HCT116 (cell line): ENCODE measurements at regions not wholly inside any gene's neighbourhood (a gene's known extent, or its start where the extent isn't known, plus 50 kb on each side); places are given as distances from the start of the nearest gene placed in this dataset.

Source experiments
- ATAC-seq: fragments of 200-7000 bp; cut with Tn5 transposase; 2 replicates; pipeline ENCODE4 v1.9.1; 2020; ENCODE audit warnings: mild to moderate bottlenecking, moderate library complexity
- BruUV-seq: library from RNA; stranded (reverse); fragments of 400-500 nt; replicated peaks from 2 replicates; lab custom pipeline; 2021; lab: Mats Ljungman, UMichigan
- CTCF ChIA-PET: fragments of 300-600 bp; sonication (Branson Sonifier 250); formaldehyde crosslinking; loops from one replicate; lab custom pipeline; 2021; ENCODE audit warnings: antibody characterized with exemption; lab: Charles Lee
- POLR2A ChIA-PET: fragments of 300-600, 350-600 bp; sonication (Branson Sonifier 250); formaldehyde crosslinking; loops from one replicate; lab custom pipeline; 2021; ENCODE audit warnings: antibody characterized with exemption; lab: Charles Lee
- RAD21 ChIA-PET, 2 experiments: fragments of 300-600 bp; sonication (Branson Sonifier 250); formaldehyde crosslinking; loops; one replicate each; lab custom pipeline; 2023; ENCODE audit warnings: low total read pairs in 2 of 2; ENCODE audit not compliant: uncharacterized antibody in 2 of 2, unreplicated experiment in 2 of 2, low non-redundant PET in 1 of 2; lab: Charles Lee
- DNase-seq: peaks from one replicate; pipeline ENCODE4 v3.0.0-alpha.2; 2010; ENCODE audit warnings: low read depth, low spot score
- H2AFZ ChIP-seq: fragments of 200-600 bp; shearing (Covaris generic), sonication (generic); 2 replicates; pipeline ENCODE4 v1.6.1; 2017; ENCODE audit warnings: low read depth, mixed run types, mixed read lengths, antibody characterized with exemption, low read length; ENCODE audit not compliant: poor library complexity, severe bottlenecking
- H3K27ac ChIP-seq: 2 replicates; pipeline ENCODE4 v1.5.1; 2012; ENCODE audit warnings: low read depth, low read length
- H3K27me3 ChIP-seq: fragments of 200-600 bp; sonication (generic); 2 replicates; pipeline ENCODE4 v1.6.1; 2016; ENCODE audit warnings: mixed run types, low read length, mixed read lengths; ENCODE audit not compliant: insufficient read depth
- H3K36me3 ChIP-seq, 2 experiments: fragments of 200-500 bp in 1 of 2; fragments of 200-600 bp in 1 of 2; sonication (Bioruptor generic) in 1 of 2; sonication (generic) in 1 of 2; 2 replicates each; pipeline versions ENCODE4 v1.5.1 to v1.6.1; 2014 to 2016; ENCODE audit warnings: low read length in 2 of 2, inconsistent platforms in 1 of 2, mixed read lengths in 1 of 2, mixed run types in 1 of 2; ENCODE audit not compliant: insufficient read depth in 2 of 2, control insufficient read depth in 1 of 2
- H3K4me1 ChIP-seq, 2 experiments: fragments of 200-600 bp in 1 of 2; sonication (generic) in 1 of 2; 2 replicates each; pipeline versions ENCODE4 v1.5.1 to v1.6.1; 2012 to 2017; ENCODE audit warnings: low read length in 2 of 2, inconsistent platforms in 1 of 2, mild to moderate bottlenecking in 1 of 2, mixed read lengths in 1 of 2, mixed run types in 1 of 2, moderate library complexity in 1 of 2; ENCODE audit not compliant: insufficient read depth in 2 of 2, control insufficient read depth in 1 of 2
- H3K4me2 ChIP-seq: fragments of 200-600 bp; sonication (generic); 2 replicates; pipeline ENCODE4 v1.6.1; 2017; ENCODE audit warnings: mixed run types, low read length, mixed read lengths
- H3K4me3 ChIP-seq, 2 experiments: fragments of 200-600 bp in 1 of 2; sonication (generic) in 1 of 2; replicated peaks in 1 of 2; 2 replicates each; pipeline ENCODE4 v1.5.1; 2011 to 2016; ENCODE audit warnings: low read length in 2 of 2, control low read depth in 1 of 2, low read depth in 1 of 2, mild to moderate bottlenecking in 1 of 2, mixed read lengths in 1 of 2, mixed run types in 1 of 2
- H3K79me2 ChIP-seq: fragments of 200-600 bp; sonication (generic); 2 replicates; pipeline ENCODE4 v1.6.1; 2017; ENCODE audit warnings: mild to moderate bottlenecking, mixed run types, low read length, moderate library complexity, mixed read lengths; ENCODE audit not compliant: insufficient read depth
- H3K9ac ChIP-seq: fragments of 200-600 bp; sonication (generic); 2 replicates; pipeline ENCODE4 v1.6.1; 2016; ENCODE audit warnings: low read length, mixed read lengths
- H3K9me2 ChIP-seq: fragments of 200-600 bp; sonication (generic), shearing (Covaris generic); 2 replicates; pipeline ENCODE4 v1.6.1; 2017; ENCODE audit warnings: mixed run types, mild to moderate bottlenecking, moderate library complexity; ENCODE audit not compliant: insufficient read depth
- H3K9me3 ChIP-seq, 2 experiments: fragments of 200-500 bp in 1 of 2; fragments of 200-600 bp in 1 of 2; sonication (Bioruptor generic) in 1 of 2; sonication (generic) in 1 of 2; 2 replicates each; pipeline ENCODE4 v1.6.1; 2014 to 2017; ENCODE audit warnings: low read length in 2 of 2, mixed read lengths in 2 of 2, inconsistent platforms in 1 of 2, low read depth in 1 of 2, mild to moderate bottlenecking in 1 of 2, mixed run types in 1 of 2, moderate library complexity in 1 of 2; ENCODE audit not compliant: control insufficient read depth in 1 of 2, insufficient read depth in 1 of 2
- H4K20me1 ChIP-seq: fragments of 200-600 bp; sonication (generic), shearing (Covaris generic); 2 replicates; pipeline ENCODE4 v1.6.1; 2017; ENCODE audit warnings: mixed run types, mild to moderate bottlenecking, moderate library complexity; ENCODE audit not compliant: insufficient read depth
- CEBPB ChIP-seq: IDR thresholded peaks from 2 replicates; pipeline ENCODE4 v1.6.1; 2012; ENCODE audit warnings: low read depth
- EZH2phosphoT487 ChIP-seq: fragments of 200-600 bp; IDR thresholded peaks from 2 replicates; pipeline ENCODE4 v1.6.1; 2018; ENCODE audit warnings: antibody characterized with exemption, borderline replicate concordance
- FOSL1 ChIP-seq: IDR thresholded peaks from 2 replicates; pipeline ENCODE4 v1.6.1; 2012; ENCODE audit warnings: low read depth
- JUND ChIP-seq: IDR thresholded peaks from 2 replicates; pipeline ENCODE4 v1.6.1; 2012
- POLR2A ChIP-seq: IDR thresholded peaks from 2 replicates; pipeline ENCODE4 v1.7.0; 2011; ENCODE audit warnings: borderline replicate concordance; ENCODE audit not compliant: insufficient read depth, insufficient read length; ENCODE audit errors: extremely low read depth
- POLR2AphosphoS5 ChIP-seq: IDR thresholded peaks from 2 replicates; pipeline ENCODE4 v1.6.1; 2011; ENCODE audit warnings: mild to moderate bottlenecking, low read depth, low read length, moderate library complexity
- RAD21 ChIP-seq: IDR thresholded peaks from 2 replicates; pipeline ENCODE4 v1.6.1; 2012; ENCODE audit warnings: low read depth, mild to moderate bottlenecking
- SRF ChIP-seq: IDR thresholded peaks from 2 replicates; pipeline ENCODE4 v1.6.1; 2012; ENCODE audit warnings: low read depth
- TCF7L2 ChIP-seq: IDR thresholded peaks from 2 replicates; pipeline ENCODE4 v1.7.0; 2011; ENCODE audit warnings: borderline replicate concordance, inconsistent platforms; ENCODE audit not compliant: insufficient read depth, insufficient read length; ENCODE audit errors: extremely low read depth
- ZNF274 ChIP-seq: fragments of 200-500 bp; sonication (Bioruptor generic); IDR thresholded peaks from 2 replicates; pipeline ENCODE4 v1.6.1; 2014; ENCODE audit warnings: mild to moderate bottlenecking, low read depth, low read length, inconsistent platforms
- intact Hi-C: fragments of 100-400 bp; cut with micrococcal nuclease; formaldehyde crosslinking; loops from 2 replicates; pipeline ENCODE4 v1.10.0; 2022
- TF ChIP-seq, protein P1 (sequence below): IDR thresholded peaks from 2 replicates; pipeline ENCODE4 v1.6.1; 2012; ENCODE audit warnings: low read depth
- TF ChIP-seq, protein P2 (sequence below): IDR thresholded peaks from 2 replicates; pipeline ENCODE4 v1.6.1; 2012

DNA sequence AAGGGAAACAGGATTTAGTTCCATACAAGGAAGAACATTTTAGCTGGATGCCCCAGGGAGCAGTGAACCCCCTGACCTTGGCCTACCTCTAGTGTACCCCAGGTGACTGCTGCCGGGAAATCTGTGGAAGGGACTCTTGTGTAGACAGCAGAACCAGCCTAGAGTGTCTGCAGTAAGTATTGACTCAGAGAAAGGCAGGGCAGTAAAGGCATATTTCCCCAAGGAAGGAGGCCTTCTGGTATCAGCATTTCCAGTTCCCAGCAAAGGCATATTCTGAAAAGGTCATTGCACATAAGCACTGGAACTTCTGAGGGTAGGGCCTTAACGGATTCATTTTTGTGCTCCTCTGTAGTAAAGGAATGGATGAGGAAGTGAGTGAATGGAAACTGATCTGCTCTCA is 246.2 kb downstream of the FAM43A start:
- Histone ChIP-seq H3K4me2 (no peak overlapping the region), H4K20me1 (no peaks in the 10 kb centered on the region), H2AFZ (no peak overlapping the region), H3K9me3 (no peaks in the 10 kb centered on the region; a peak in 1 of 4 replicates), H3K9ac (no peak overlapping the region), H3K27ac (no peak overlapping the region), H3K79me2 (no peaks in the 10 kb centered on the region), H3K36me3 (no peaks in the 10 kb centered on the region), H3K4me1 (no peaks in the 10 kb centered on the region), H3K9me2 (no peaks in the 10 kb centered on the region), H3K27me3 (no peaks in the 10 kb centered on the region), H3K4me3 (no peak overlapping the region)
- RAD21 ChIA-PET = no interaction called here
- intact Hi-C loops = no loop called here
- no peak for ATAC-seq
- POLR2A ChIA-PET = no interaction called here
- no TSS peak for BruUV-seq
- CTCF ChIA-PET = no interaction called here
- no peak for TF ChIP-seq POLR2A
- no peak for TF ChIP-seq TCF7L2
- no peak for TF ChIP-seq FOSL1
- no peak for TF ChIP-seq EZH2phosphoT487
- TF ChIP-seq, protein P1, sequence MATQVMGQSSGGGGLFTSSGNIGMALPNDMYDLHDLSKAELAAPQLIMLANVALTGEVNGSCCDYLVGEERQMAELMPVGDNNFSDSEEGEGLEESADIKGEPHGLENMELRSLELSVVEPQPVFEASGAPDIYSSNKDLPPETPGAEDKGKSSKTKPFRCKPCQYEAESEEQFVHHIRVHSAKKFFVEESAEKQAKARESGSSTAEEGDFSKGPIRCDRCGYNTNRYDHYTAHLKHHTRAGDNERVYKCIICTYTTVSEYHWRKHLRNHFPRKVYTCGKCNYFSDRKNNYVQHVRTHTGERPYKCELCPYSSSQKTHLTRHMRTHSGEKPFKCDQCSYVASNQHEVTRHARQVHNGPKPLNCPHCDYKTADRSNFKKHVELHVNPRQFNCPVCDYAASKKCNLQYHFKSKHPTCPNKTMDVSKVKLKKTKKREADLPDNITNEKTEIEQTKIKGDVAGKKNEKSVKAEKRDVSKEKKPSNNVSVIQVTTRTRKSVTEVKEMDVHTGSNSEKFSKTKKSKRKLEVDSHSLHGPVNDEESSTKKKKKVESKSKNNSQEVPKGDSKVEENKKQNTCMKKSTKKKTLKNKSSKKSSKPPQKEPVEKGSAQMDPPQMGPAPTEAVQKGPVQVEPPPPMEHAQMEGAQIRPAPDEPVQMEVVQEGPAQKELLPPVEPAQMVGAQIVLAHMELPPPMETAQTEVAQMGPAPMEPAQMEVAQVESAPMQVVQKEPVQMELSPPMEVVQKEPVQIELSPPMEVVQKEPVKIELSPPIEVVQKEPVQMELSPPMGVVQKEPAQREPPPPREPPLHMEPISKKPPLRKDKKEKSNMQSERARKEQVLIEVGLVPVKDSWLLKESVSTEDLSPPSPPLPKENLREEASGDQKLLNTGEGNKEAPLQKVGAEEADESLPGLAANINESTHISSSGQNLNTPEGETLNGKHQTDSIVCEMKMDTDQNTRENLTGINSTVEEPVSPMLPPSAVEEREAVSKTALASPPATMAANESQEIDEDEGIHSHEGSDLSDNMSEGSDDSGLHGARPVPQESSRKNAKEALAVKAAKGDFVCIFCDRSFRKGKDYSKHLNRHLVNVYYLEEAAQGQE = no peak
- TF ChIP-seq, protein P2, sequence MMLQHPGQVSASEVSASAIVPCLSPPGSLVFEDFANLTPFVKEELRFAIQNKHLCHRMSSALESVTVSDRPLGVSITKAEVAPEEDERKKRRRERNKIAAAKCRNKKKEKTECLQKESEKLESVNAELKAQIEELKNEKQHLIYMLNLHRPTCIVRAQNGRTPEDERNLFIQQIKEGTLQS = no peak
- no peak for TF ChIP-seq RAD21
- TF ChIP-seq ZNF274 = no peak
- TF ChIP-seq POLR2AphosphoS5 = no peak
- TF ChIP-seq CEBPB = no peak
- TF ChIP-seq JUND = no peak
- no peak for TF ChIP-seq SRF
- no peak for DNase-seq
